Thyroid gland (tissue), 4 donors: ENCODE measurements at regions not wholly inside any gene's neighbourhood (a gene's known extent, or its start where the extent isn't known, plus 50 kb on each side); places are given as distances from the start of the nearest gene placed in this dataset.

Source experiments
- CTCF ChIP-seq, 6 experiments: fragments of 200-600 bp in 3 of 6; fragments of 450-650 bp in 3 of 6; sonication (generic) in 3 of 6; IDR thresholded peaks; one replicate each; pipeline ENCODE4 v1.5.1; 2016 to 2019; ENCODE audit warnings: antibody characterized with exemption in 6 of 6, mild to moderate bottlenecking in 2 of 6, inconsistent platforms in 1 of 6, moderate library complexity in 1 of 6
- POLR2A ChIP-seq, 2 donors: fragments of 450-650 bp; IDR thresholded peaks; one replicate each; pipeline ENCODE4 v1.6.1; 2017; ENCODE audit warnings: antibody characterized with exemption in 2 of 2, mild to moderate bottlenecking in 2 of 2, moderate library complexity in 1 of 2

DNA sequence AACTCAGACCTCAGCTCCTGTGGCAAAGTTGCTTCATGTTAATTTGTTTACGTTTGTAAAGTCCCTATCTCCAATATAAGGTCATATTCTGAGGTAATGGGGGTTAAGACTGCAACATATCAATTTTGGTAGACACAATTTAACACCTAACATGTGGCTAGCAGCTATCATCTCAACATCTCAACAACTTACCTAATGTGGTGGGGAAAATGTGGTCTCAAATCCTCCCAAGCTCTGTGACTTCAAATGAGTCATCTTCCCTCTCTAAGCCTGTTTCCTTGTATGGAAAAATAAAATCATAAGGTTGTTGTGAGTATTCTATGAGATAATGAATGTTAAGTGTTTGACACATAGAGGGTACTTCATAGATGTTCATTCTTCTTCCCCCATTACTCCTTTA lies 443.3 kb downstream of the CDK5RAP2 start:
- TF ChIP-seq CTCF (IDR thresholded peaks at IDR 0.05) (no peak), POLR2A (IDR thresholded peaks at IDR 0.05) (no peak)
